ENCODE measurements at regions not wholly inside any gene's neighbourhood (a gene's known extent, or its start where the extent isn't known, plus 50 kb on each side); places are given as distances from the start of the nearest gene placed in this dataset.

- Mint-ChIP-seq H3K4me1 (ENCODE audit: low read depth in 2 of 2) (no peaks in the 10 kb centered on the region), H3K36me3 (no peaks in the 10 kb centered on the region), H3K27ac (no peak overlapping the region), H3K4me3 (no peak overlapping the region), H3K27me3 (peaks cover 14 to 18% of the 10 kb centered on the region in 2 donors), H3K9me3 (no peaks in the 10 kb centered on the region)
- ATAC-seq (no peak), DNase-seq (ENCODE audit: low spot score) (no peak)
Measured at GRCh38 chr17:27990979-27991378, 51.5 kb upstream of the NLK start.

GRCh38 chr17:27991462-27991993, 50.9 kb upstream of the NLK start:
- Mint-ChIP-seq H3K4me1 (ENCODE audit: low read depth in 2 of 2) (no peaks in the 10 kb centered on the region), H3K27ac (no peak overlapping the region), H3K9me3 (no peaks in the 10 kb centered on the region), H3K4me3 (no peak overlapping the region), H3K27me3 (peaks cover 10 to 16% of the 10 kb centered on the region in 2 donors), H3K36me3 (no peaks in the 10 kb centered on the region)
- ATAC-seq (no peak), DNase-seq (ENCODE audit: low spot score) (no peak)
